Lower lobe of right lung (tissue), 2 donors: ENCODE measurements at regions not wholly inside any gene's neighbourhood (a gene's known extent, or its start where the extent isn't known, plus 50 kb on each side); places are given as distances from the start of the nearest gene placed in this dataset.

ENCODE experiments used
- ATAC-seq, 2 donors: fragments of 200-7000 bp; cut with Tn5 transposase; one replicate each; pipeline ENCODE4 v1.9.1; 2020 to 2022; ENCODE audit warnings: mild to moderate bottlenecking in 2 of 2, moderate library complexity in 2 of 2
- DNase-seq: peaks from one replicate; pipeline ENCODE4 v3.0.0-alpha.2; 2020
- H3K27ac ChIP-seq: fragments of 200-600 bp; one replicate; pipeline ENCODE4 v1.8.0; 2022
- H3K27me3 ChIP-seq: fragments of 200-600 bp; one replicate; pipeline ENCODE4 v1.8.0; 2022; ENCODE audit warnings: low read depth
- H3K36me3 ChIP-seq: fragments of 200-600 bp; one replicate; pipeline ENCODE4 v1.8.0; 2022; ENCODE audit warnings: mild to moderate bottlenecking
- H3K4me1 ChIP-seq: fragments of 200-600 bp; one replicate; pipeline ENCODE4 v1.8.0; 2022
- H3K4me3 ChIP-seq: fragments of 200-600 bp; one replicate; pipeline ENCODE4 v1.8.0; 2022; ENCODE audit warnings: mild to moderate bottlenecking
- H3K9me3 ChIP-seq: fragments of 200-600 bp; one replicate; pipeline ENCODE4 v1.8.0; 2022
- intact Hi-C: fragments of 100-400 bp; cut with DNase I; formaldehyde crosslinking; loops from one replicate; pipeline ENCODE4 v1.11.0; 2022
- TF ChIP-seq, protein P1 (sequence below): fragments of 200-600 bp; IDR thresholded peaks from one replicate; pipeline ENCODE4 v1.8.0; 2022; ENCODE audit warnings: antibody characterized with exemption, mild to moderate bottlenecking
- donor health status: DM: no; HTN: yes; CAD: no; lungs with severe emphysema.

DNA sequence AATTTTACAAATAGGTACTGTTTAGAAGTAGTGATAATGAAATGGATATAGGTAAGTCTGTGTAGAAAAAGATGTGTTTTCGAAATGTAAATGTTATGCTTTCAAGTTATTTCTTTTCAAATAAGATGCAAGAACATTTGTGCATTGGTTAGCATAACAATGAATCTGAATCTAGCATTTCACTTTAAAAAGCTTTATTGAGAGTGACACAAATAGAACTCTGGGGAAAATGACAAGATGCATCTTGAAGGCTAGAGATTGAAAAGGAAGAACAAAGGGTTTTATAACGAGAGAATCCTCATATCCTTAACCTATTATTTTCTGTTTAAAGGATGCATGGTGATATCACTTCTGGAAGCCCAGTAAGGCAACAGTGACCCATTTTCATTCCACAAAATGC lies 639.9 kb upstream of the PTCHD4 start:
- H3K27ac ChIP-seq = no peak overlapping the region
- DNase-seq (no peak), ATAC-seq (no peak)
- no peaks in the 10 kb centered on the region for H3K27me3 ChIP-seq
- H3K9me3 ChIP-seq = no peaks in the 10 kb centered on the region
- TF ChIP-seq, protein P1, sequence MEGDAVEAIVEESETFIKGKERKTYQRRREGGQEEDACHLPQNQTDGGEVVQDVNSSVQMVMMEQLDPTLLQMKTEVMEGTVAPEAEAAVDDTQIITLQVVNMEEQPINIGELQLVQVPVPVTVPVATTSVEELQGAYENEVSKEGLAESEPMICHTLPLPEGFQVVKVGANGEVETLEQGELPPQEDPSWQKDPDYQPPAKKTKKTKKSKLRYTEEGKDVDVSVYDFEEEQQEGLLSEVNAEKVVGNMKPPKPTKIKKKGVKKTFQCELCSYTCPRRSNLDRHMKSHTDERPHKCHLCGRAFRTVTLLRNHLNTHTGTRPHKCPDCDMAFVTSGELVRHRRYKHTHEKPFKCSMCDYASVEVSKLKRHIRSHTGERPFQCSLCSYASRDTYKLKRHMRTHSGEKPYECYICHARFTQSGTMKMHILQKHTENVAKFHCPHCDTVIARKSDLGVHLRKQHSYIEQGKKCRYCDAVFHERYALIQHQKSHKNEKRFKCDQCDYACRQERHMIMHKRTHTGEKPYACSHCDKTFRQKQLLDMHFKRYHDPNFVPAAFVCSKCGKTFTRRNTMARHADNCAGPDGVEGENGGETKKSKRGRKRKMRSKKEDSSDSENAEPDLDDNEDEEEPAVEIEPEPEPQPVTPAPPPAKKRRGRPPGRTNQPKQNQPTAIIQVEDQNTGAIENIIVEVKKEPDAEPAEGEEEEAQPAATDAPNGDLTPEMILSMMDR = no peak
- no peaks in the 10 kb centered on the region for H3K36me3 ChIP-seq
- intact Hi-C loops = no loop called here
- H3K4me3 ChIP-seq = no peak overlapping the region
- H3K4me1 ChIP-seq = no peaks in the 10 kb centered on the region

DNA sequence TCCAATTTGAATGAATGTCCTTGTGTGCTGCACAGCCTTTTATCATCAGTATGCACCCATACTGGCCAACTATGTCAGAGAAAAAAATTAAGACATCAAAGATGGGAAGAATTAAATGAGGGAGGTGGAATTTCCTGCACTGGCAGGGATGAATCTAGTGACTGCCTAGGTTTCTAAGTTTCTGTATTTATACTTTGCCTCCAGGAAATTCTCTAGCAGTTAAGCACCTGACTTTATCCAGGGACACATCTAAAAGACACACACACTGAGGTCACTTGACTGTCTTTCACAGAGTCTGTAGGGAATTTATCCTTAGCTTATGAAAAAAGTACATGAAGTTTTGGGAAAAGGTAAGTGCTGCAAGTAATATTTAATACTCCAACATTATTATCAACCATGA lies 636.5 kb upstream of the PTCHD4 start:
- no peaks in the 10 kb centered on the region for H3K27me3 ChIP-seq
- intact Hi-C loops = no loop called here
- ATAC-seq = no peak

GRCh38 chr6:48747040-48747439 lies 636.0 kb upstream of the PTCHD4 start:
- DNase-seq (no peak), ATAC-seq (no peak)
- no peaks in the 10 kb centered on the region for H3K36me3 ChIP-seq
- H3K9me3 ChIP-seq = no peaks in the 10 kb centered on the region
- H3K27me3 ChIP-seq = no peaks in the 10 kb centered on the region
- intact Hi-C loops = no loop called here
- H3K27ac ChIP-seq = no peak overlapping the region
- no peaks in the 10 kb centered on the region for H3K4me1 ChIP-seq
- no peak overlapping the region for H3K4me3 ChIP-seq
- TF ChIP-seq, protein P1 = no peak

More for the DNA sequence above, 636.5 kb upstream of the PTCHD4 start:
- no peak for DNase-seq
- H3K4me3 ChIP-seq = no peak overlapping the region
- no peaks in the 10 kb centered on the region for H3K9me3 ChIP-seq
- H3K36me3 ChIP-seq = no peaks in the 10 kb centered on the region
- no peak overlapping the region for H3K27ac ChIP-seq
- TF ChIP-seq, protein P1 = no peak
- no peaks in the 10 kb centered on the region for H3K4me1 ChIP-seq

DNA sequence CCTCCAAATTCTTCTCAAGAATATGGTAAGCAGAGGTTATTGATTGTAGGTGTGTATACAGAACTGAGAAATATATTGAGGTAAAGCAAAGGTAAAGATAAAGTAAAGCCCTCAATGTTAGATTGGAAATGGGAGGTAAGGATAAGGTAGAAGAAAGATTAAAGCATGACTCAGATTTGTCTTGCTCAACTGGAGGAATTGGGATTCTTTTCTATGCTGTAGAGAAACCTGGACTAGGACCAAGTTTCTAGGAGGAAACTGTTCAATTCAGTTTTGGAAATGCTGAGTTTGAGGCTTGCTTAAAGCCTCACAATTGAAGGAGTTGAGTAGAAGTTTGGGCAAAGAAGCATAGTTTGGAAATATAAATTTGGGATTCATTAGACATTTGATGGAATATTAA lies 634.0 kb upstream of the PTCHD4 start:
- TF ChIP-seq, protein P1 = no peak
- Histone ChIP-seq H3K27me3 (no peaks in the 10 kb centered on the region), H3K9me3 (no peaks in the 10 kb centered on the region), H3K4me1 (no peaks in the 10 kb centered on the region), H3K27ac (no peak overlapping the region), H3K4me3 (no peak overlapping the region), H3K36me3 (no peaks in the 10 kb centered on the region)
- ATAC-seq = no peak
- intact Hi-C loops = no loop called here
- DNase-seq = no peak

DNA sequence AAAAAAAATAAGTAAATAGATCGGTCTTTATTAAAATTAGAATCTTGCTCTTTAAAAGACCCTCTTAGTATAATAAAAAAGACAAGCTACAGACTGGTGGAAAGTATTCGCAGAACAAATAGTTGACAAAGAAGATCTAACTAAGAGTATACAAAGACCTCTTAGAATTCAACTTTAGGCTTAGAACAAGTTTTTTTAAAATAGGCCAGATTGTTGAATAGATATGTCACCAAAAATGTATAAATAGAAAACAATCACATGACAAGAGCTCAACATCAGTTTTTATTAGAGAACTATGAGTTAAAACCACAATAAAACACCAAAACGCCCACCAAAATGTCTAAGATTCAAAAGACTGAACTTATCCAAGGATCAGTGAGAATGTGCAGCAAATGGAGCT lies 632.7 kb upstream of the PTCHD4 start:
- no peaks in the 10 kb centered on the region for H3K36me3 ChIP-seq
- no peak for DNase-seq
- intact Hi-C loops = no loop called here
- H3K4me1 ChIP-seq = no peaks in the 10 kb centered on the region
- H3K27me3 ChIP-seq = no peaks in the 10 kb centered on the region
- H3K4me3 ChIP-seq = no peak overlapping the region
- no peak for ATAC-seq
- no peak overlapping the region for H3K27ac ChIP-seq
- no peaks in the 10 kb centered on the region for H3K9me3 ChIP-seq
- TF ChIP-seq, protein P1 = no peak
